ENCODE measurements at regions not wholly inside any gene's neighbourhood (a gene's known extent, or its start where the extent isn't known, plus 50 kb on each side); places are given as distances from the start of the nearest gene placed in this dataset.

GRCh38 chr9:106084702-106085101, 390.4 kb downstream of the TMEM38B start:
- Histone ChIP-seq H3K36me3 (ENCODE audit: control insufficient read depth in 2 of 2, extremely low read depth in 1 of 2, insufficient read depth in 2 of 2, low read length in 2 of 2) (no peaks in the 10 kb centered on the region), H3K4me2 (ENCODE audit: insufficient read depth, low read length) (no peak overlapping the region), H3K9ac (replicated peaks; ENCODE audit: extremely low read depth, insufficient read depth, low read length) (no peak overlapping the region), H3K79me2 (ENCODE audit: control insufficient read depth, insufficient read depth, low read length) (no peaks in the 10 kb centered on the region), H4K20me1 (replicated peaks; ENCODE audit: control insufficient read depth, extremely low read depth, insufficient read depth, low read length) (no peaks in the 10 kb centered on the region), H3K27me3 (ENCODE audit: control insufficient read depth in 2 of 2, insufficient read depth in 2 of 2, low read length in 2 of 2) (no peaks in the 10 kb centered on the region), H3K9me3 (replicated peaks; ENCODE audit: control insufficient read depth, insufficient read depth, low read length) (peaks cover 4% of the 10 kb centered on the region), H3K4me3 (replicated peaks in 1 of 3; ENCODE audit: insufficient read depth in 1 of 3, low read depth in 1 of 3, low read length in 3 of 3) (no peak overlapping the region), H3K27ac (ENCODE audit: insufficient read depth, low read depth, low read length) (no peak overlapping the region), H2AFZ (ENCODE audit: low read depth, low read length) (no peak overlapping the region), H3K4me1 (ENCODE audit: control insufficient read depth, extremely low read depth, insufficient read depth, low read length) (no peaks in the 10 kb centered on the region), H3K9me1 (replicated peaks; ENCODE audit: control insufficient read depth, extremely low read depth, insufficient read depth, low read length) (no peaks in the 10 kb centered on the region)
- intact Hi-C loops (cut with micrococcal nuclease) (no loop called here), dilution Hi-C loops (cut with MboI; ENCODE audit: extremely low pct_ligation_motif_present, low sequenced_read_pairs) (no loop called here)
- ChIA-PET POLR2A (no interaction called here), CTCF (no interaction called here)
- FAIRE-seq (no peak), DNase-seq (ENCODE audit: low read depth, low spot score) (no peak)
- no peak for TF ChIP-seq POLR2A (IDR thresholded peaks at IDR 0.05; ENCODE audit: low read depth, low read length)
- TF ChIP-seq CTCF (IDR thresholded peaks at IDR 0.05; ENCODE audit: extremely low read depth in 1 of 2, insufficient read depth in 1 of 2, low read depth in 1 of 2, low read length in 2 of 2), result no peak
- no peak for TF ChIP-seq JUN (IDR thresholded peaks at IDR 0.05; ENCODE audit: borderline replicate concordance, insufficient read depth, insufficient read length, low read depth)
- no peak for TF ChIP-seq MAX (IDR thresholded peaks at IDR 0.05; ENCODE audit: insufficient read depth, insufficient read length)
- no peak for TF ChIP-seq EZH2 (IDR thresholded peaks at IDR 0.05; ENCODE audit: borderline replicate concordance, low read depth, low read length, severe bottlenecking)
- TF ChIP-seq MYC (IDR thresholded peaks at IDR 0.05; ENCODE audit: low read depth, low read length), result no peak
- TF ChIP-seq POLR2AphosphoS5 (IDR thresholded peaks at IDR 0.05; ENCODE audit: insufficient read depth, low read depth, low read length), result no peak
- TF ChIP-seq GATA2 (IDR thresholded peaks at IDR 0.05; ENCODE audit: insufficient read depth, insufficient read length, low read depth, low read length), result no peak
- no peak for TF ChIP-seq FOS (IDR thresholded peaks at IDR 0.05; ENCODE audit: borderline replicate concordance, insufficient read depth, low read length)
- BruUV-seq (replicated peaks), result no TSS peak
